Activated CD4-positive, alpha-beta T cell treated with anti-CD3 and anti-CD28 coated beads for 4 hours (primary cell): ENCODE measurements at regions not wholly inside any gene's neighbourhood (a gene's known extent, or its start where the extent isn't known, plus 50 kb on each side); places are given as distances from the start of the nearest gene placed in this dataset.

Source experiments
- DNase-seq, 2 donors: peaks; one replicate each; pipeline ENCODE4 v3.0.0-alpha.2; 2020

DNA sequence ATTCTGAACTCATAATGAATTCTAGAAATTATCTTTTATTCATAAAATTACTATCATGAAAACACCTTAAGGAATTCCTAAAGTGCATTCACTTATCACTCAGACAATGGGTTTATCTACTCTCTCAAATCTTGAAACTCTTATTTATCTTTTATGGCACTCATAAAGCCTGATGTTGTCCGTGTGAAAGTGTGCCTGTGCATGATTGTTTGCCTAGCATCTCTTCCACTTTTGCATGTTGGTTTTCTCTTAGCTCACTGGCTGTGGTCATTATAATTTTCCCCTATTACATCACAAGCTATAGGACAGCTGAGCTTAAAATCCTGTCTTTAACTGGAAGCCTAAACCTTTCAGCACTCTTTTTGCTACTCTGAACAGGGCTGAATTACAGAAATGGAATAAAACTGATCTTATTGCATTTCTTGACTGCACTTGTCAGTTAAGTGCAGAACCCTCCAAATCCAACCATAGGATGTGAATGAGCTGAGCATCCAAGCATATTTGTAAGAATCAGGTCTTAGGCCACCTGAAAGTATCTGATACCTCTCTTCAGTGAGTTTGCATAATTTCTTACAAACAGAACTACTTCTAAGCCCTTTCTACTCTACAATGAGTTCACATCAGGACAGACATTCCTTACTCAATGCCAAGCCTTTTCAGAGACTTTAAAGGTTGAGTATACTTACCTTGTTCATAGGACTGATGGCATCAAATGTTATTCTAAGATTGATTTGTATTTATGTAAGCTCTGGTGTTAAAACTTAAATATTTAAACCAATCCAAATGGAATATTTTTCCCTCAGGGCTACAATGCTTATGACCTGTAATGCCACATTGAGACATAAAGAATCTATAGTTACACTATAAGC is 221.2 kb upstream of the KITLG start:
- no peak for DNase-seq

DNA sequence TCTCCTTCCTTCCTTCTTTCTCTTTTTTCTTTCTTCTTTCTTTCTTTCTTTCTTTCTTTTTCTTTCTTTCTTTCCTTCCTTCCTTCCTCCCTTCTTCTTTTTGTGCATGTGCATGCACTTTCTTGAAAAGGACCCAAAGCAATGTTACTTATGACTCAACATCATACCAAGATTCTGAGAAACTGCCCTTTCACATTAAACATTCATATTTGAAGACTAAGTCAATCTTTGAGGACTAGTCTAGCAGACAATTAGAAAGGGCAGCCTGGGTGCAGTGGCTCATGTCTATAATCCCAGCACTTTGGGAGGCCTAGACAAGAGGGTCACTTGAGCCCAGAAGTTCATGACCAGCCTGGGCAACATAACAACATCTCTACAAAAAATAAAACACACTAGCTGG is 212.8 kb upstream of the KITLG start:
- DNase-seq, result no peak

DNA sequence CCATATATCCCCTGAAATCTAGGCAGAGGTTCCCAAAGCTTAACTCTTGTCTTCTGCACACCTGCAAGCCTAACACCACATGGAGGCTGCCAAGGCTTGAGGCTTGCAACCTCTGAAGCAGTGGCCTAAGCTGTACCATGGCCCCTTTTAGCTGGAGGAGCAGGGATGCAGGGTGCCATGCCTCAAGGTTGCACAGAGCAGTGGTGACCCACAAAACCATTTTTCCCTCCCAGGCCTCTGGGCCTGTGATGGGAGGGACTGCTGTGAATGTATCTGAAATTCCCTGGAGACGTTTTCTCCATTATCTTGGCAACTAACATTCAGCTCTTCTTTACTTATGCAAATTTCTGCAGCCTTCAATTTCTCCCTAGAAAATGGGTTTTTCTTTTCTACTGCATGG is 210.0 kb upstream of the KITLG start:
- no peak for DNase-seq

DNA sequence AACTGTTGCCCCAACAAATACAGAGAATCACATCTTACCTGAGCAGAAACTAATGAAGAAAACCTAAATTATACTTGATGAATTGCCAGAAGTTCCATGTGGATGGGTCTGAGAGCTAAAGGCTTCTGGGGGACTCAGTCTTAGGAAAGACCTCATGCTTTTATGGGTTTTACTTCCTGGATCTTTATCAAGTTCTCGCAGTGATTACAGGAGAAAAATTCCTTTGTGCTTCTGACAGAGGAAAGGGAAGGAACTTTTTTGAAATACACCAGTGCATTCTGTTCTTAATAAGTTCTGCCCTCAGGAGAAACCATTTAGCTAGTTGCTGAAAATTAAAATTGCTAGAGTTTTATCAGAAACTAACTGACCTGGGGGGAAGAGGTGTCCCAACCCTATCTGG is 203.9 kb upstream of the KITLG start:
- DNase-seq, result no peak

DNA sequence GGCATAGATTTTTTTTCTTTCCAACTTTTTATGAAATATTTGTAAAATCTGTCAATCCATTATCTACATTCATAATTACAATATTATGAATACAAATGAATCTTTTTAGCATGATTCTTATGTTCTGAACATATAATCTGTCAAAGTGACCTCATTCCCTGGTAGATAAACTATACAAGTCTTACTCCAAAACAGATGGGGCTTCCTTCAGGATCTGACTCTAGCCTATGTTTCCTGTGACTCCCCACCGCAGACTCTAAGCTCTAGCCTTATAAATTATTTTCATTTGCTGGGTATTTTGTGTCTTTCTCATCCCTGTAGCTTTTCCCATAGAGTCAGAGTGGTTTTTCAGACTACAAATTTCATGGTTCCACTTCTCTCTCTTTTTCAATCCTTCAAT is 202.1 kb upstream of the KITLG start:
- DNase-seq, result no peak

DNA sequence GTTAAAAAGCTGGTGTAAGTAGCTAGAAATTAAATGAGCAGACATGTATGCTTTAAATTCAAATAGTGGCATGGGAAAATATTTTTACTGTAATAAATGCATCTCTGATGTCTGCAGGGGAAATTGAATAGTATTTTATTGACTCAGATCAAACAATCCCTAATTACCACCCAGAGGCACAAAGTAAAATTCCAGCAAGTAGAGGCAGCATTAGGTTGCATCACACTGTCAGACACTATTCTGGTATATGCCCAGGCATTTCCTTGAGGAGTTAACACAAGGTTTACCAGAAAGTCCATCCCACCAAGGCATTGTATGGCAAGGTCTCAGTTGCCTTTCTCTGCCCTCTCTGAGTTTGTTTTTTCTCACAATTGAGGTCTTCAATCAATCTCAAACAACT is 201.6 kb upstream of the KITLG start:
- DNase-seq, result no peak

DNA sequence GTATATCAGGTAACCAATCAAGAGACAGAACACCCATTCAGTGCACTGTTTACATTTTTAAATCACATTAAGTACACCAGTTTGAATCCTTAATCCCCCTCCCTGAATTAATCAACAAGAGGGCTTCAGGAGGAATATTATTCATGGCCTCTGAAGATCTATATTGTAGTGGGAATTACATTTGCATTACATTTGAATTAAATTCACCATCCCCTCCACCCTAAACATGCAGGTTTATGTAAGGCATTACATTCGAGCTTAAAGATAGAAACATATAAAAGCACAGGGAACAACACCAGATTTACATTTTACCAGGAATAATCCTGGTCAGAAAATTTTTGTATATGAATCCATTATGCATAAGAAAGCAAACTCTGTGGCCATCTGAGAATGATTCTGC is 197.8 kb upstream of the KITLG start:
- DNase-seq, result no peak

DNA sequence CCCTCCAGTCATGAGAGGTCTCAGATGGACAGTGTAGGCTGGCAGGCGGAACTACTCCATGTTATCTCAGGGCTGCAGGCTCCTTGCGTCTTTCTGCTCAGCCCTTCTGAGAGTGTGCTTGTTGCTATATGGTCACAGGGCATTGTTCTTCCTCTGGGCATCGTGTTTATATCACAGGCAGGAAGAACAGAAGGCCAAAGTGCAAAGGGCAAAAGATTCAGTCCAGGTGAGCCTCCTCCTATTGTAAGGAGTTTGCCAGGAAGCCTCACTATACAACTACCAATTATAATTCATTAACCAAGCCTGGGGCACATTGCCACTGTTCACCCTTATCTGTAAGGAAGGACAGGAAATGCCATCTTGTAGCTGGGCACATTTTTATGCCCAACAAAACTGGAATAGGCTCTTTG is 195.5 kb upstream of the KITLG start:
- DNase-seq, result no peak

DNA sequence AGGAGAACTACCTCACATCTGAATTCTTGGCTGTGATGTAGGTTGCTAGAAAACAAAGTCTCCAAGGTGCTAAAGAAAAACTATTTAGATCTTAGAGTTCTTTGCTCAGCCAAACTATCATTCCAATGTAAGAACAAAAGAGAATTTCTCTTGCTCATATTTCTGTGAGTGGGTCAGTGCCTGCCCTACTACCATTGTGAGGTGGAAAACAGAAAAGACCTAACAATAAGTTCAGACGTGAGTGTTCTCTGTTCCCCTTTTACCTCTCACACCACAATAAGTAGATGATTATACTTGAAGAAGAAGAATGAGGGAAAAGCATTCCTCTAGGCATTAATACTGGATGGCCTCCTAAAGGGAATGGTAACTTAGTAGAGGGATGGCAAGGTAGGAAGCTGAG is 187.4 kb upstream of the KITLG start:
- DNase-seq, result no peak

DNA sequence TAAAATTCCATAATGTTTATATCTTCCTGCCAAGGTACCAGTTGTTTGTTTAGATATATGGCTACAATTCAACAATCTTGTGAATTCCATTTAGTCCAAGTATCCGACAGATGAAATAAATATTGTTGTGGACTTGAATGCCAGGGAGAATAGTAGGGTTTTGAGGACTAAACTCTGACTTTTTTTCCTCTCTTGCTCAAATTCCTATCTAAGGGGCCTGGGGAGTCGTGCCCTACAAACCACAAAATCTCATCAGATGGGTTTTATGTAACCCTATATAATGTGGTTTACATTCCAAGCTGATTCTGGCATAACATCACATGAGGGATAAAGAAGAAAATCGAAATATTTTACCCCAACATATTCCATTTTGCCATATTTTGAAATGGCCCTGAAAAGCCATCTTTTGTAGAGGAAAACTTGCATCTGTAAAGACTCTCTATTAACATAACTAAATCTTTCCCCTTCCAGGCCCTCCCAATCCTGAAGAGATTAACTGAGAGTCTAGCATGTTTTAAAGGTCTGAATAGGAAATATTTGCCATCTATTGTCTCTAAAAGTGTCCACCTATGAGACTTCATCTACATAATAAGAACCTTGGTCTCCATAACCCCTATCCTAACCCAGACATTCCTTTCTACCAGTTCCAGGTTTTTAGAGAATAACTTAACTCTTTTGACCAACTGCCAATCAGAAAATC is 184.7 kb upstream of the KITLG start:
- no peak for DNase-seq

DNA sequence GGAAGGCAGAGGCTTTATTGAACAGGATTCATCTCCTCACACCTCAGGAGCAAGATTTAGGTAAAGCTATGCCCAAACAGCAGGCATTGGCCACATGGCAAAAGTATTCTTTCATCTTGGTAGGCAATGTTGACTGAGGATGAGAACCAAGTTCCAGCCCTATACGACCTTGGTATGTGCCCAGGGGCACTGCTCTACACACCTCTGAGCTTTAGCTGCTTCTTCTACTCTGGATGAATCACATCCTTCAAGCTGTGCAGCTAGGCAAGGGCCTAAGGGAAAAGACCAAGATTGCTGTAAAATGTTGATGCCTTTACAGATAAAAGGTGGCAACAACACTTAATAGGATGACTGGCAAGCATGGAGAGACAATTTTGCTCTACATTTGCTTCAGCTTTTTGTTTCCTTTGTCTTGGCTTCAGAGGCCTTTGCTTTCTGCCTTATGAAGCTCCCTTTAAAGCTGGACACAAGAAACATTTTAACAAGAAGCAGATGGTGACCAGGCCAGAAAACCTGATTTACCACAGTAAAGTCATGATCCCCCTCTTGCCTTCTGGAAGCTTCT is 183.3 kb upstream of the KITLG start:
- DNase-seq, result no peak

DNA sequence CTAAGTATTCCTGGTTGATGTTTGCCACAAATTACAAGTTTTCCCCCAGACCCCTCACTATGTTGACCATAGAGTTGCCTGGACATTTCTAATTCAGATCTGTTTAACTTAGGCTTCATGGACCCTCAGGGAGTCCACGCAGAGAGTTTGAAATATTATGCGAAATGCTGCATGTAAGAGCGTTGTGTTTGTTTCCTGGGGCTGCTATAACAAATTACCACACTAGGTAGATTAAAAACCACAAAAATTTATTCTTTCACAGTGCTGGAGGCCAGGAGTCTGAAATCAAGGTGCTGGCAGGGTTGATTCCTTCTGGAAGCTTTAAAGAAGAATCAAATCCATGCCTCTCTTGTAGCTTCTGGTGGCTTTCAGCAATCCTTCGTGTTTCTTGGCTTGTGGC is 177.9 kb upstream of the KITLG start:
- DNase-seq, result no peak

DNA sequence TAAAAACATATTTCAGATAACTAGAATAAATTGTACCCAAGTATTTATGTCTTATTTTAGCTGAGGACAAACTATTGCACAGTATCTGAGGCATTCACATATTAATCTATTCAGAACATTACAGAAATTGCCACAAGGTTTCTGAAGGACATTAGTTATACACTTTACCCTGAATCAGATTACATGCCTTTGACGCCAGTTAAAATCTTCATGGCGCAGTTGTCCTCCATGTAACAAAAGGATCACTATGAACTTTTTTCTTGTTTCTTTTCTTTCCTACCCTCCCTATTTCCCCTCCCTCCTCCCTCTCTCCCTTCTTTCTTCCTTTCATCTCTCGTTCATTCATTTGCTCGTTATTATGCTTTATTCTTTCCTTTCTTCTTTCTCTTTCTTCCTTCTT is 176.6 kb upstream of the KITLG start:
- no peak for DNase-seq

DNA sequence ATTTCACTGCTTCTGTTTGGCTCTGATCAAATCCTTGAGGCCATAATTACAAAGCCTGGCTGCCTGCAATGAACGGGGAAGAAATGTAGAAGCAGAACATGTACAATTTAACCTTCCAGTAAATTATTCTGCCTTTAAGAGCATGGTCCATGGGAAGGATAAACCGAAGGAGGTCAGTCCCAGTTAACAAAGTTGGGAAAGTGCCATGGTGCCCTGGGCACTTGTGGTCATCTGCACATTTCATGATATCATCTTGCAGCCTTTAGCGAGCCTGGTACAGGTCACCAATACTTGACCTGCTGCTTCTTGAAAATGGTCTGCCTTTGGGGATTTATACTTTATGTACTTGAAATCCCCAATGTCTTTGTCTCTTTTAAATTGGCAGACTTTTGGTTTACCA is 175.9 kb upstream of the KITLG start:
- no peak for DNase-seq

DNA sequence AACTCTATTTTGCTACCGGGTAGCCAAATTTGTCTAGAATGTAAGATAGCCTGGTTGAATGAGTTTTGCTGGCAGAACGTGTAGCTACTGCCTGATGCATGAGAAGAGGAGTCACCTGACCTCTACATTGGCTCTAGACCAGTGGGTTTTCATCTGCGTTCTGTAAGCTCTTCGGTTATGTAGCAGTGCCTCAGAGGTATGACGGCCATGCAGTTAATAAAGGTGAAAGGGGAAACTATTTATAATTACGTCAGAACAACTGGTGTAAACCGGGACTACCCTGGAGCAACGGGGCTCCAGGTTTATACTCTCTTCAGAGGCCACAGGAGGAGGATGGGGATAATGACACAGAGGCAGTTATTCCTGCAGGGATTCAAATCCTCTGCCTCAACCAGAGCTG is 173.4 kb upstream of the KITLG start:
- no peak for DNase-seq

DNA sequence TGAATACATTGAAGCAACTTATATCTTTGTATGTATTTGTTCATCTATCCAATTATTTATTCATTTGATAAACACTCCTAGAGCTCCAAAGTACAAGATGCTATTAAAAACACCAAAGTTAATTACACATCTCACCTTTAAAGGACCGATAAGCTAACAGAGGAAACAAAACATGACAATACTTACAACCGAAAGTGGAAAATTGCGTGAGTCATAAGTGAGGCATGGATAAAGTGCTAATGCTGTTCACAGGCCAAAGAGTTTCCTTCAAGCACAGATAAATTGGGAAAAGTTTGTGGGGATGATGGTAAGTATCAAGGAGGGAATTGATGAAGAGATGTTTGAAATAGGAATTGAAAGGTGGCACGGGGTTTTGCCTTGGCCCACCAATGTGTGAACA is 172.8 kb upstream of the KITLG start:
- DNase-seq, result no peak

DNA sequence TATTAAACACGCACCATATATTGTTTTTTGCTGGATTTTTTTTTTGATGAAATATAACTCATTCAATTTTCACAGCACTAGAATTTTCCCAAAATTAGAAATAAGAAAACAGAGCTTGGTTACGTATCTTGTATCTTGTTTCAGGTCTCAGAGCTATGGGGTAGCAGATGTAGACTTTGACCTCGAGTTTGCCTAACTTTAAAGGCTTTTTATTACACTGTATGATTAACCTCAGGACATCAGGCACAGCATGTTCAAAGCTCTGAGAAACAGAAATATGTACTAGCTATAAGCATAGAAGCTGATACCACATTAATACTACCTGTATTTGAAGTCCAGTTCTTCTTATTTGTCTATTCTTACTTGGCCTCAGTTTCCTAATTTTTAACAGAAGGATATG is 171.9 kb upstream of the KITLG start:
- DNase-seq, result no peak

DNA sequence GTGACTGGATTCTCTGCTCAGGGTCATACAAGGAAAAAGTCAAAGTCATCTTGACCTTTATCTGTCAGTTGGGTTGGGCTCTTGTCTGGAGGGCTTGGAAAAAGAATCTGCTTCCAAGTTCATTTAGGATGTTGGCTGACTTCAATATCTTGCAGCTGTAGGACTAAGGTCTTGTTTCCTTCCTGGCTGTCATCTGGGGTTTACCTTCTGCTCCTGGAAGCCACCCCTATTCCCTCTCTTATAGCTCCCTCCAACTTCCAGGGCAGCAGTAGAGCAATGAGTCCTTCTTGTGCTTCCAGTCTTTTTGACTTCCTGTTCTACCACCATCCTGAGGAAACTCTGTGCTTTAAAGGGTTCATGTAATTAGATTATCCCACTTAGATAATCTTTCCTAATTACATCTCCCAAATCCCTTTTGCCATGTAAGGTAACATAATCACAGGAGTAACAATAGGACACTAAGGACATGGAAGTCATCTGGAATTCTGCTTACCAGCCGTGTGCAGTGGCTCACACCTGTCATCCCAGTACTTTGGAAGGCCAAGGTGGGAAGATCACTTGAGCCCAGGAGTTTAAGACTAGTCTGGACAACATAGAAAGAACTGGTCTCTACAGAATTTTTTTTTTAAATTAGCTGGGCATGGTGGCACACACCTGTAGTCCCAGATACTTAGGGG is 170.7 kb upstream of the KITLG start:
- DNase-seq, result no peak

DNA sequence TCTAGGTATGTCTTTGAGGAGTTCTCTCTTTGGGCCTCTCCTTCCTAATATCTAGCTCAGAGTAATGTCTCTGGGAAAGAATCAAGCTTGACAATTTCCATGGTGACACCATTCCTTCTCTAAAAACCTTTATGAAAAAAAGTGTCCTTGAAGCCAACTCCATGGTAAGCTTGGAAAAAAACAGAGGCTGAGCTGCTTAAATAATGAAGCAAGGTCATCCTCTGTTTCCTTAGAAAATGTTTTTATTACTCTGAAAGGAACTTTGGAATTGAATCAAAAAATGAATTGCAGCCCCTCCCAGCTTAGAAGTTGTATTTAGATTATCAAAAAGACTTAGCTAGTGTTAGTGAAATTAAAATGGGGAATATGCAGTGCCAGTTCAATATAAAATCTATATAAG is 166.1 kb upstream of the KITLG start:
- no peak for DNase-seq

DNA sequence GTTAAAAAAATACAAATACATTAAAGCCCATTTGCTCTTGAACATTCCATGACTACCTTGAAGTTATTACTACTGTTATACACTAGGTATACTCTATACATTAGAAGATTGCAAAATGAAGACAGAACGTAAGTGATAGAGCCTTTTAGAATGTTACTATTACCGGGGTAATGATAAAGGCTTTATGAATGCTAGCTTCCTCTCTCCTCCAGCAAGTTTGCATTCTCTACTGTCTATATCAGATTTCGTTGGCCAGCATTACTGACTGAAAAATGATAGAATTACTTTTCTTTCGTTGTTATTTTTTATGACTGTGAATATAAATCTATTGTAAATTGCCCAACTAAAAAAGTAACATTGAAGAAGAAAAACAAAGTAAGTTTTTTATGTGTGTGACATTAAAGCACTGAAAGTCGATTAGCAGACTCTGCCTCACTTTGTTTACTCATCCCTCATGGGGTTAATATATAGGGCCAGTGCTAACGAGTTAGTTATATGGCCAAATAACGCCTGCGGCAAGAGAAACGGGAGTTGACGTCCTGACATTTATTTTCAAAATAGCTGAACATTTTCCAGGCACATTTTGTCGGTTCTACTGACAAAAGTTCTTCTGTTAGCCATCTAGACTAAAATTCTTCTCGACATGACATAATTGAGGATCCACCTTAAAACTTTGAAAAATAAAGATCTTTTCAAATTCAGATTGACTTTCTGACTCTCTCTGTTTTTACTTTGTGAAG is 163.8 kb upstream of the KITLG start:
- no peak for DNase-seq

DNA sequence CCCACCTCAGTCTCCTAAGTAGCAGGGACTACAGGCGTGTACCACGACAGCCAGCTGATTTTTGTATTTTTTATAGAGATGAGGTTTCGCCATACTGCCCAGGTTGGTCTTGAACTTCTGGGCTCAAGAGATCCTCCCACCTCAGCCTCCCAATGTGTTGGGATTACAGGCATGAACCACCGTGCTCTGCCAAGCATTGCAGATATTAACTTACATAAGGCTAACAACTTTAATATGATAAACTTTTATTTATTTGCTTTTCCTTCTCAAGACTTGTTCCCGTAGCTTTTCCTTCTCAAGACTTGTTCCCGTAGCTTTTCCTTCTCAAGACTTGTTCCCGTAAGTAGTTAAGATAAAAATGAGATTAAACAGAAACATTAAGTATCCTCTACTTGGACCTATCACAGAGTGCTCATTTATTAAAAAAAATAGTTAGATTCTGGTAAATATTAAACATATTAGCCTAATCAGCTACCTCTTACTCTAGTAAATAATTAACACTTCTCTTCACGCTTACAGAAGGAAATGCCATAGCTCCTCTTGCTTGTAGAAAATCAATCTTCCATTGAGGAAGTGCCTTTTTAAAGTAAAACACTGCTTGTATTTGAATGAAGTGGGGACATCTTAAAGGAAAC is 157.7 kb upstream of the KITLG start:
- DNase-seq, result no peak

DNA sequence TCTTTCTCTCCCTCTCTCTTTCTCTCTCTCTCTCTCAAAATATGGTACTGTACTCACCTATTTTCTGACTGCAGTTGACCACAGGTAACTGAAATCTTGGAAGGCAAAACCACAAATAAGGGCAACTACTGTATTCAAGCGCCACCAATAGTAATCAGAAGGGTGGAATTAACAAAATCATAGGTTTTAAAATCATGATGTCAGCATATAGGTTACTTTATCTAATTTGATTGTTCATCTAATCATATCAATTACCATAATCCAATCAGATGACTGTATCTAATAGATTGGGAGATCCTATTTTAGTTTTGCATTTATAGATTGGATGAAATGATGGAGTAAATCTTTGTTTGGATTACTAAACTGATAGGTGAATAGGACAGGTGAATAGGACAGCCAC is 155.8 kb upstream of the KITLG start:
- no peak for DNase-seq

DNA sequence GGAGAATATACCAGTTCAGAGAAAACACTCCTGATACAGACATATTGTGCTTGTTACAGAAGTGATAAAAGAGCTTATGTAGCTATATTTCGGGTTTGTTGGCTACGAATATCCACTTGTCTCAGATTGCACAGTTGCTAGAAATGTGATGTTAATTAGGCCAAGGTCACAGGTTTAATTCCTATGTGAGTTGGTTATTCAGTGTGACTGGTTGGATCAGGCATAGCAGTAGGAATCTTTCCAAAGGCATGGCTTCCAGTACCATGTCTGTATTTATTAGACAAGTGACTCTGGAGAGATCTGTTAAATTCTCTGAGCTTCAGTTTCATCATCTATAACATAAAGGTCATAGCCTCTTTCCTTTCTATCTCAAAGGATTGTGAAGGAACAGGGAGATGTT is 152.7 kb upstream of the KITLG start:
- no peak for DNase-seq
